Stomach (tissue), 8 donors: ENCODE measurements at regions not wholly inside any gene's neighbourhood (a gene's known extent, or its start where the extent isn't known, plus 50 kb on each side); places are given as distances from the start of the nearest gene placed in this dataset.

ENCODE experiments used
- DNase-seq, 2 donors: peaks; one replicate each; pipeline versions ENCODE4 v3.0.0 to v3.0.0-alpha.2; 2013 to 2019
- H3K27ac ChIP-seq, 5 donors: fragments of 200-600 bp in 4 of 5; sonication (generic) in 4 of 5; one replicate each; pipeline ENCODE4 v1.5.1; 2013 to 2019; ENCODE audit warnings: mild to moderate bottlenecking in 1 of 5, moderate library complexity in 1 of 5
- H3K27me3 ChIP-seq, 3 donors: fragments of 200-600 bp; sonication (generic); one replicate each; pipeline ENCODE4 v1.5.1; 2017 to 2019; ENCODE audit warnings: mixed run types in 1 of 3
- H3K36me3 ChIP-seq, 4 donors: fragments of 200-600 bp; sonication (generic); 1 replicate in 3 of 4; 2 replicates in 1 of 4; pipeline ENCODE4 v1.5.1; 2016 to 2019
- H3K4me1 ChIP-seq, 4 donors: fragments of 200-600 bp; sonication (generic); one replicate each; pipeline ENCODE4 v1.5.1; 2016 to 2019
- H3K4me3 ChIP-seq, 4 donors: fragments of 200-600 bp; sonication (generic) in 3 of 4; one replicate each; pipeline ENCODE4 v1.5.1; 2016 to 2019; ENCODE audit warnings: mild to moderate bottlenecking in 1 of 4
- H3K9me3 ChIP-seq, 4 donors: fragments of 200-600 bp; sonication (generic); one replicate each; pipeline ENCODE4 v1.5.1; 2016 to 2019
- CTCF ChIP-seq, 7 experiments: fragments of 450-650 bp in 4 of 7; fragments of 200-600 bp in 3 of 7; sonication (generic) in 3 of 7; IDR thresholded peaks; one replicate each; pipeline ENCODE4 v1.5.1; 2016 to 2019; ENCODE audit warnings: antibody characterized with exemption in 7 of 7, control low read depth in 2 of 7, mild to moderate bottlenecking in 1 of 7
- EP300 ChIP-seq: sonication (generic); formaldehyde crosslinking; IDR thresholded peaks from one replicate; pipeline ENCODE4 v1.6.1; 2017; ENCODE audit warnings: antibody characterized with exemption
- POLR2A ChIP-seq, 4 donors: fragments of 450-650 bp; IDR thresholded peaks; one replicate each; pipeline ENCODE4 v1.6.1; 2016; ENCODE audit warnings: antibody characterized with exemption in 4 of 4, control low read depth in 2 of 4, mild to moderate bottlenecking in 1 of 4, moderate library complexity in 1 of 4
- POLR2AphosphoS5 ChIP-seq, 3 donors: sonication (generic); formaldehyde crosslinking; IDR thresholded peaks; one replicate each; pipeline ENCODE4 v1.6.1; 2016; ENCODE audit warnings: antibody characterized with exemption in 3 of 3
- WGBS, 5 donors: extraction: QIAGEN DNeasy Blood & Tissue Kit in 3 of 5; methylation state at CpG; one replicate each; pipeline versions ENCODE4 v1.1.5 to v1.1.7; 2013 to 2018; 5-methylcytosine and 5-hydroxymethylcytosine counted together
- intact Hi-C: fragments of 100-400 bp; cut with DNase I; formaldehyde crosslinking; loops from one replicate; pipeline ENCODE4 v1.15.1; 2023; ENCODE audit warnings: low total_unique reads
- donor health status: healthy with polysubstance abuse.
- donor health status: Bipolar disorder and iron deficiency.
- donor health status: healthy.

- Histone ChIP-seq H3K27me3 (no peaks in the 10 kb centered on the region), H3K4me1 (peaks cover 6 to 15% (median 10%) of the 10 kb centered on the region in 4 donors), H3K9me3 (no peaks in the 10 kb centered on the region), H3K27ac (no peak overlapping the region), H3K4me3 (no peak overlapping the region), H3K36me3 (no peaks in the 10 kb centered on the region)
- intact Hi-C loops: no loop called here
- WGBS, 5 donors: 86 to 94% (median 89%) methylated on average over 7 of the region's 7 CpGs
- no peak for DNase-seq
- no peak for TF ChIP-seq EP300
- TF ChIP-seq CTCF (IDR thresholded peaks at IDR 0.05): no peak
- TF ChIP-seq POLR2AphosphoS5 (IDR thresholded peaks at IDR 0.05): no peak
Observed at GRCh38 chr11:71136095-71136845, 116.1 kb downstream of the SHANK2 start.

GRCh38 chr11:71135112-71135511, 117.3 kb downstream of the SHANK2 start:
- H3K27ac ChIP-seq: no peak overlapping the region

DNA sequence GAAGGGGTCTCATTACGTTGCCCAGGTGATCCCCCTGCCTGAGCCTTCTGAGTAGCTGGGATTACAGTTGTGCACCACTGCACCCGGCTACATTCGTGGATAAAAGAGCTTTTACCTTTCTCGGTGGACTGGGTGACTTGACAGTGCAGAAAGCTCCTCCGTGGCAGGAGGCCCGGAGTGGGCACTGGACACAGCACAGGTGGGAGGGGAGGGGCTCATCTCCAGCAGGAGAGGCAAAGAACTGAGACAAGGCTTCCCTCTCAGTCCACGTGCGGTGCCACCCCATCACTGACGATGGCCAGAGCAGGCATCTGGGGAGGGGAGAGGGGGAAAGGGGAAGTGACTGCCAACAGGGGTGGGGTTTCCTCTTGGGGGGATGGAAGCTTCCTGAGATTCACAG, 118.4 kb downstream of the SHANK2 start:
- Histone ChIP-seq H3K27me3 (no peaks in the 10 kb centered on the region), H3K27ac (no peak overlapping the region), H3K4me3 (no peak overlapping the region), H3K4me1 (no peaks in the 10 kb centered on the region), H3K36me3 (peaks cover 0 to 4% (median 0%) of the 10 kb centered on the region in 4 donors), H3K9me3 (no peaks in the 10 kb centered on the region)
- intact Hi-C loops: no loop called here
- 79 to 94% (median 88%) methylated on average over 9 of the region's 9 CpGs for WGBS, 5 donors
- no peak for DNase-seq
- TF ChIP-seq POLR2AphosphoS5 (IDR thresholded peaks at IDR 0.05) (no peak), POLR2A (IDR thresholded peaks at IDR 0.05) (no peak), CTCF (IDR thresholded peaks at IDR 0.05) (no peak), EP300 (no peak)

More at GRCh38 chr11:71135112-71135511, 117.3 kb downstream of the SHANK2 start:
- intact Hi-C loops: no loop called here
- Histone ChIP-seq H3K4me3 (no peak overlapping the region), H3K27me3 (no peaks in the 10 kb centered on the region), H3K9me3 (no peaks in the 10 kb centered on the region), H3K4me1 (peaks cover 3 to 11% (median 8%) of the 10 kb centered on the region in 4 donors), H3K36me3 (peaks cover 0 to 4% (median 0%) of the 10 kb centered on the region in 4 donors)
- no peak for DNase-seq
- WGBS, 5 donors: 94 to 96% (median 95%) methylated on average over 6 of the region's 6 CpGs
- TF ChIP-seq CTCF (IDR thresholded peaks at IDR 0.05) (no peak), POLR2AphosphoS5 (IDR thresholded peaks at IDR 0.05) (no peak), EP300 (no peak), POLR2A (IDR thresholded peaks at IDR 0.05) (no peak)

- Histone ChIP-seq H3K9me3 (no peaks in the 10 kb centered on the region), H3K27me3 (no peaks in the 10 kb centered on the region), H3K4me1 (no peaks in the 10 kb centered on the region), H3K36me3 (peaks cover 0 to 4% (median 1%) of the 10 kb centered on the region in 4 donors), H3K27ac (no peak overlapping the region), H3K4me3 (no peak overlapping the region)
- DNase-seq: peak in 1 of 2 donors; percentile 12
- intact Hi-C loops: no loop called here
- WGBS, 5 donors: 57 to 70% (median 59%) methylated on average over 15 of the region's 15 CpGs
- TF ChIP-seq POLR2AphosphoS5 (IDR thresholded peaks at IDR 0.05) (no peak), CTCF (IDR thresholded peaks at IDR 0.05) (no peak), POLR2A (IDR thresholded peaks at IDR 0.05) (no peak), EP300 (no peak)
Observed at GRCh38 chr11:71131861-71132260, 120.5 kb downstream of the SHANK2 start.
